GM12878 (cell line): ENCODE measurements at regions not wholly inside any gene's neighbourhood (a gene's known extent, or its start where the extent isn't known, plus 50 kb on each side); places are given as distances from the start of the nearest gene placed in this dataset.

Experiments used
- ATAC-seq: fragments of 200-7000 bp; cut with Tn5 transposase; 3 replicates; pipeline ENCODE4 v1.9.1; 2020; ENCODE audit warnings: mild to moderate bottlenecking, moderate library complexity
- BruUV-seq: library from RNA; stranded (reverse); fragments of 400-500 nt; replicated peaks from 2 replicates; lab custom pipeline; 2021; lab: Mats Ljungman, UMichigan
- CTCF ChIA-PET: fragments of 300-600 bp; sonication (Branson Sonifier 250); formaldehyde crosslinking; extraction: SDS; loops from one replicate; lab custom pipeline; 2021; ENCODE audit warnings: inconsistent platforms; lab: Yijun Ruan, JAX
- POLR2A ChIA-PET: fragments of 350-600 bp; formaldehyde crosslinking; extraction: SDS; loops from one replicate; lab custom pipeline; 2021; ENCODE audit warnings: inconsistent platforms; lab: Charles Lee
- RAD21 ChIA-PET: fragments of 300-600 bp; sonication (Branson Sonifier 250); formaldehyde crosslinking; loops from one replicate; lab custom pipeline; 2023; ENCODE audit warnings: antibody characterized with exemption; ENCODE audit not compliant: unreplicated experiment; lab: Charles Lee
- SMC1A ChIA-PET: fragments of 300-600 bp; sonication (Branson Sonifier 250); formaldehyde crosslinking; loops from one replicate; lab custom pipeline; 2023; ENCODE audit not compliant: unreplicated experiment, uncharacterized antibody; lab: Charles Lee
- DNase-seq: peaks from one replicate; pipeline ENCODE4 v3.0.0-alpha.2; 2011; ENCODE audit warnings: low read depth, low spot score
- FAIRE-seq: peaks from 3 replicates; lab custom pipeline; 2011; peaks lifted over from hg19 to GRCh38; lab: Jason Lieb, UNC
- H2AFZ ChIP-seq: 2 replicates; pipeline ENCODE4 v1.6.0; 2011; ENCODE audit warnings: low read depth, low read length, control low read depth; ENCODE audit not compliant: control insufficient read depth
- H3K27ac ChIP-seq: 2 replicates; pipeline ENCODE4 v1.5.1; 2011; ENCODE audit warnings: control low read depth; ENCODE audit not compliant: control insufficient read depth, insufficient read depth
- H3K27me3 ChIP-seq, 2 experiments: replicated peaks in 1 of 2; 2 replicates each; pipeline versions ENCODE4 v1.6.0 to v1.6.1; 2011; ENCODE audit warnings: low read length in 1 of 2; ENCODE audit not compliant: control insufficient read depth in 2 of 2, insufficient read depth in 2 of 2
- H3K36me3 ChIP-seq, 2 experiments: 2 replicates each; pipeline ENCODE4 v1.5.1; 2011; ENCODE audit warnings: low read length in 1 of 2; ENCODE audit not compliant: control insufficient read depth in 2 of 2, insufficient read depth in 2 of 2
- H3K4me1 ChIP-seq: 2 replicates; pipeline ENCODE4 v1.6.1; 2011; ENCODE audit warnings: mild to moderate bottlenecking, low read length, moderate library complexity, mixed read lengths; ENCODE audit not compliant: control insufficient read depth, insufficient read depth
- H3K4me2 ChIP-seq: 2 replicates; pipeline ENCODE4 v1.6.0; 2011; ENCODE audit warnings: control low read depth; ENCODE audit not compliant: control insufficient read depth, insufficient read depth
- H3K4me3 ChIP-seq: fragments of 200-600 bp; sonication (generic); 2 replicates; pipeline ENCODE4 v1.5.1; 2016
- H3K79me2 ChIP-seq: 2 replicates; pipeline ENCODE4 v1.6.0; 2011; ENCODE audit warnings: low read length; ENCODE audit not compliant: control insufficient read depth, insufficient read depth
- H3K9ac ChIP-seq: 2 replicates; pipeline ENCODE4 v1.8.0; 2011; ENCODE audit warnings: low read length, control low read depth, mixed read lengths; ENCODE audit not compliant: control insufficient read depth, insufficient read depth
- H3K9me3 ChIP-seq: replicated peaks from 3 replicates; pipeline ENCODE4 v1.5.1; 2011; ENCODE audit warnings: mild to moderate bottlenecking, low read length; ENCODE audit not compliant: control insufficient read depth, insufficient read depth
- H4K20me1 ChIP-seq: 2 replicates; pipeline ENCODE4 v1.6.0; 2011; ENCODE audit not compliant: control insufficient read depth, insufficient read depth
- CBX5 ChIP-seq: sonication (generic); IDR thresholded peaks from 2 replicates; pipeline ENCODE4 v1.6.1; 2016; ENCODE audit warnings: low read depth, moderate library complexity, mild to moderate bottlenecking, inconsistent platforms
- EGR1 ChIP-seq, 2 experiments: IDR thresholded peaks; 1 replicate in 1 of 2; 2 replicates in 1 of 2; pipeline ENCODE4 v1.6.1; 2011 to 2012; ENCODE audit warnings: low read depth in 2 of 2, low read length in 2 of 2, borderline replicate concordance in 1 of 2, mild to moderate bottlenecking in 1 of 2, moderate library complexity in 1 of 2
- EP300 ChIP-seq, 2 experiments: fragments of 150-350 bp in 1 of 2; IDR thresholded peaks; 2 replicates each; pipeline ENCODE4 v1.6.1; 2011 to 2012; ENCODE audit warnings: low read depth in 2 of 2, low read length in 2 of 2, borderline replicate concordance in 1 of 2, improper control_type of control experiment in 1 of 2, inconsistent platforms in 1 of 2; ENCODE audit not compliant: control insufficient read depth in 1 of 2
- HDGF ChIP-seq: fragments of 450-650 bp; IDR thresholded peaks from 2 replicates; pipeline ENCODE4 v1.6.1; 2016; ENCODE audit warnings: antibody characterized with exemption
- JUND ChIP-seq: IDR thresholded peaks from 2 replicates; pipeline ENCODE4 v1.6.1; 2012; ENCODE audit warnings: low read depth, mild to moderate bottlenecking, low read length, improper control_type of control experiment, moderate library complexity
- NKRF ChIP-seq: fragments of 450-650 bp; conservative IDR thresholded peaks from 2 replicates; pipeline ENCODE4 v1.6.1; 2017; ENCODE audit warnings: mild to moderate bottlenecking, moderate library complexity
- NRF1 ChIP-seq: conservative IDR thresholded peaks from 2 replicates; pipeline ENCODE4 v1.6.1; 2011; ENCODE audit warnings: mild to moderate bottlenecking, low read depth, low read length, improper control_type of control experiment
- POU2F2 ChIP-seq: IDR thresholded peaks from 3 replicates; pipeline ENCODE4 v1.6.1; 2011; ENCODE audit warnings: low read depth, mild to moderate bottlenecking, low read length, borderline replicate concordance
- RAD21 ChIP-seq: IDR thresholded peaks from 2 replicates; pipeline ENCODE4 v1.6.1; 2011; ENCODE audit warnings: mild to moderate bottlenecking, low read depth, low read length, moderate library complexity; ENCODE audit not compliant: insufficient read depth
- RCOR1 ChIP-seq: conservative IDR thresholded peaks from 2 replicates; pipeline ENCODE4 v1.6.1; 2012; ENCODE audit warnings: low read depth, low read length, improper control_type of control experiment
- SMARCA5 ChIP-seq: fragments of 450-650 bp; IDR thresholded peaks from 2 replicates; pipeline ENCODE4 v1.6.1; 2017; ENCODE audit warnings: mild to moderate bottlenecking
- SUPT20H ChIP-seq: IDR thresholded peaks from 2 replicates; pipeline ENCODE4 v1.6.1; 2011; ENCODE audit warnings: low read depth, mild to moderate bottlenecking, low read length, moderate library complexity, borderline replicate concordance; ENCODE audit not compliant: control insufficient read depth
- TCF12 ChIP-seq: IDR thresholded peaks from 2 replicates; pipeline ENCODE4 v1.6.1; 2011; ENCODE audit warnings: low read depth, mild to moderate bottlenecking, low read length
- YY1 ChIP-seq: IDR thresholded peaks from 2 replicates; pipeline ENCODE4 v1.6.1; 2011; ENCODE audit warnings: low read depth, mild to moderate bottlenecking, low read length
- ZBED1 ChIP-seq: IDR thresholded peaks from 2 replicates; pipeline ENCODE4 v1.6.1; 2016; ENCODE audit warnings: borderline replicate concordance
- ZBTB11 ChIP-seq: fragments of 450-650 bp; formaldehyde crosslinking; IDR thresholded peaks from 2 replicates; pipeline ENCODE4 v1.5.0; 2022; ENCODE audit warnings: mild to moderate bottlenecking, missing genetic modification characterization
- WGBS: methylation state at CpG from one replicate; pipeline ENCODE4 v1.1.6; 2016; ENCODE audit warnings: low lambda C conversion rate; ENCODE audit not compliant: insufficient replicate concordance, insufficient coverage; ENCODE audit errors: missing lambda C conversion rate; 5-methylcytosine and 5-hydroxymethylcytosine counted together
- in situ Hi-C: fragments of 300-500 bp; cut with MboI; formaldehyde crosslinking; loops from 9 replicates; pipeline ENCODE4 v1.14.3; 2018; ENCODE audit warnings: mixed read lengths
- intact Hi-C: fragments of 100-400 bp; cut with micrococcal nuclease; formaldehyde crosslinking; loops from one replicate; pipeline ENCODE4 v1.14.2; 2022; ENCODE audit not compliant: unreplicated experiment
- TF ChIP-seq, protein P1 (sequence below): IDR thresholded peaks from 2 replicates; pipeline ENCODE4 v1.6.1; 2011; ENCODE audit warnings: low read depth, low read length, improper control_type of control experiment, borderline replicate concordance

GRCh38 chr6:74070711-74071110 lies 374.7 kb downstream of the CD109 start:
- no peaks in the 10 kb centered on the region; a peak in 1 of 4 replicates for H3K27me3 ChIP-seq
- no peaks in the 10 kb centered on the region for H3K9me3 ChIP-seq
- ATAC-seq, result no peak
- no peaks in the 10 kb centered on the region for H3K4me1 ChIP-seq
- no peak overlapping the region for H3K4me2 ChIP-seq
- no peaks in the 10 kb centered on the region for H3K79me2 ChIP-seq
- no peak for TF ChIP-seq ZBED1
- no peak for TF ChIP-seq ZBTB11 (CRISPR knock-in tag)
- no peak for TF ChIP-seq NKRF
- TF ChIP-seq HDGF, result no peak
- no peak for TF ChIP-seq SMARCA5
- no peak for TF ChIP-seq TCF12
- TF ChIP-seq SUPT20H, result no peak
- no peak for TF ChIP-seq RAD21
- TF ChIP-seq CBX5, result no peak
- no peak for TF ChIP-seq EP300 (IDR thresholded peaks at IDR 0.05; ENCODE audit: borderline replicate concordance in 1 of 2, control insufficient read depth in 1 of 2, low read depth in 2 of 2, low read length in 2 of 2)
- no peak for TF ChIP-seq POU2F2
- no peak for TF ChIP-seq NRF1
- no peak for TF ChIP-seq YY1
- TF ChIP-seq RCOR1, result no peak
- no peak for TF ChIP-seq JUND
- no peak for TF ChIP-seq EGR1 (IDR thresholded peaks at IDR 0.05; ENCODE audit: borderline replicate concordance in 1 of 2, low read depth in 2 of 2, low read length in 2 of 2)
- TF ChIP-seq, protein P1, sequence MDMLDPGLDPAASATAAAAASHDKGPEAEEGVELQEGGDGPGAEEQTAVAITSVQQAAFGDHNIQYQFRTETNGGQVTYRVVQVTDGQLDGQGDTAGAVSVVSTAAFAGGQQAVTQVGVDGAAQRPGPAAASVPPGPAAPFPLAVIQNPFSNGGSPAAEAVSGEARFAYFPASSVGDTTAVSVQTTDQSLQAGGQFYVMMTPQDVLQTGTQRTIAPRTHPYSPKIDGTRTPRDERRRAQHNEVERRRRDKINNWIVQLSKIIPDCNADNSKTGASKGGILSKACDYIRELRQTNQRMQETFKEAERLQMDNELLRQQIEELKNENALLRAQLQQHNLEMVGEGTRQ, result no peak
- no peak overlapping the region for H2AFZ ChIP-seq
- no peak overlapping the region for H3K27ac ChIP-seq
- CTCF ChIA-PET, result no interaction called here
- SMC1A ChIA-PET, result no interaction called here
- no peak overlapping the region for H3K4me3 ChIP-seq
- no peaks in the 10 kb centered on the region for H4K20me1 ChIP-seq
- intact Hi-C loops (no loop called here), in situ Hi-C loops (no loop called here)
- no peaks in the 10 kb centered on the region for H3K36me3 ChIP-seq
- RAD21 ChIA-PET, result no interaction called here
- no peak overlapping the region for H3K9ac ChIP-seq
- no TSS peak for BruUV-seq
- no peak for DNase-seq
- FAIRE-seq, result no peak
- POLR2A ChIA-PET, result no interaction called here
- WGBS, result 0% methylated on average over 1 of the region's 1 CpG
